Neuronal stem cell (in vitro differentiated cells): ENCODE measurements at regions not wholly inside any gene's neighbourhood (a gene's known extent, or its start where the extent isn't known, plus 50 kb on each side); places are given as distances from the start of the nearest gene placed in this dataset.

Source experiments
- DNase-seq: peaks from one replicate; pipeline ENCODE4 v3.0.0-alpha.2; 2013; ENCODE audit warnings: low spot score
- H2AFZ ChIP-seq: one replicate; pipeline ENCODE4 v1.6.1; 2013; ENCODE audit warnings: mild to moderate bottlenecking, low read length, inconsistent platforms
- H2AK5ac ChIP-seq: 2 replicates; pipeline ENCODE4 v1.6.1; 2013; ENCODE audit warnings: low read depth, mild to moderate bottlenecking, inconsistent platforms, low read length, moderate library complexity, mixed read lengths
- H2BK120ac ChIP-seq: 2 replicates; pipeline ENCODE4 v1.6.1; 2013; ENCODE audit warnings: low read depth, mild to moderate bottlenecking, inconsistent platforms, low read length, moderate library complexity, mixed read lengths
- H2BK12ac ChIP-seq: one replicate; pipeline ENCODE4 v1.6.1; 2013; ENCODE audit warnings: low read length, inconsistent platforms
- H2BK15ac ChIP-seq: 2 replicates; pipeline ENCODE4 v1.6.1; 2013; ENCODE audit warnings: mild to moderate bottlenecking, low read length, inconsistent platforms, mixed read lengths
- H2BK5ac ChIP-seq: one replicate; pipeline ENCODE4 v1.6.1; 2013; ENCODE audit warnings: inconsistent platforms, mild to moderate bottlenecking, low read length, moderate library complexity
- H3K14ac ChIP-seq: one replicate; pipeline ENCODE4 v1.6.1; 2013; ENCODE audit warnings: low read length, inconsistent platforms
- H3K18ac ChIP-seq: 2 replicates; pipeline ENCODE4 v1.6.1; 2013; ENCODE audit warnings: low read length, inconsistent platforms
- H3K23ac ChIP-seq: 2 replicates; pipeline ENCODE4 v1.6.1; 2013; ENCODE audit warnings: low read depth, mild to moderate bottlenecking, mixed read lengths, low read length, inconsistent platforms; ENCODE audit not compliant: poor library complexity
- H3K27ac ChIP-seq: replicated peaks from 3 replicates; pipeline ENCODE4 v1.5.1; 2013; ENCODE audit warnings: low read length, inconsistent platforms
- H3K27me3 ChIP-seq, 3 experiments: 2 replicates each; pipeline ENCODE4 v1.6.1; 2013; ENCODE audit warnings: low read length in 3 of 3, mild to moderate bottlenecking in 2 of 3, inconsistent platforms in 1 of 3, low read depth in 1 of 3, mixed read lengths in 1 of 3, moderate library complexity in 1 of 3; ENCODE audit not compliant: control insufficient read depth in 3 of 3, insufficient read depth in 3 of 3
- H3K36me3 ChIP-seq, 2 donors: replicated peaks in 1 of 2; 2 replicates each; pipeline ENCODE4 v1.6.1; 2013; ENCODE audit warnings: low read length in 2 of 2; ENCODE audit not compliant: control insufficient read depth in 2 of 2, insufficient read depth in 2 of 2
- H3K4ac ChIP-seq: 2 replicates; pipeline ENCODE4 v1.6.1; 2013; ENCODE audit warnings: inconsistent platforms, mild to moderate bottlenecking, low read length, moderate library complexity
- H3K4me1 ChIP-seq, 2 donors: 1 replicate in 1 of 2; 2 replicates in 1 of 2; pipeline ENCODE4 v1.6.1; 2013; ENCODE audit warnings: low read length in 2 of 2, low read depth in 1 of 2; ENCODE audit not compliant: control insufficient read depth in 2 of 2, insufficient read depth in 1 of 2
- H3K4me2 ChIP-seq: one replicate; pipeline ENCODE4 v1.6.1; 2013; ENCODE audit warnings: mild to moderate bottlenecking, low read length, inconsistent platforms; ENCODE audit not compliant: insufficient read depth, poor library complexity, severe bottlenecking
- H3K4me3 ChIP-seq, 2 donors: 2 replicates each; pipeline ENCODE4 v1.5.1; 2013; ENCODE audit warnings: low read length in 2 of 2, mild to moderate bottlenecking in 2 of 2, inconsistent platforms in 1 of 2, moderate library complexity in 1 of 2
- H3K79me1 ChIP-seq: one replicate; pipeline ENCODE4 v1.6.1; 2013; ENCODE audit warnings: low read depth, mild to moderate bottlenecking, inconsistent platforms, low read length, moderate library complexity
- H3K9ac ChIP-seq: one replicate; pipeline ENCODE4 v1.6.1; 2013; ENCODE audit warnings: mild to moderate bottlenecking, low read depth, low read length, inconsistent platforms; ENCODE audit not compliant: poor library complexity
- H3K9me3 ChIP-seq, 2 donors: replicated peaks in 1 of 2; 2 replicates each; pipeline versions ENCODE3 to v1.6.1; 2013; ENCODE audit warnings: low read length in 2 of 2, mild to moderate bottlenecking in 2 of 2, inconsistent platforms in 1 of 2, low read depth in 1 of 2, mixed read lengths in 1 of 2, moderate library complexity in 1 of 2; ENCODE audit not compliant: control insufficient read depth in 2 of 2, insufficient read depth in 1 of 2
- H4K8ac ChIP-seq: one replicate; pipeline ENCODE4 v1.6.1; 2013; ENCODE audit warnings: low read depth, mild to moderate bottlenecking, inconsistent platforms, low read length, moderate library complexity
- H4K91ac ChIP-seq: one replicate; pipeline ENCODE4 v1.6.1; 2013; ENCODE audit warnings: low read length, low read depth, mild to moderate bottlenecking, inconsistent platforms; ENCODE audit not compliant: poor library complexity
- WGBS, 2 donors: extraction: QIAGEN DNeasy Blood & Tissue Kit; methylation state at CpG; one replicate each; pipeline ENCODE4 v1.1.7; 2013; ENCODE audit warnings: missing lambda C conversion rate in 2 of 2, mixed read lengths in 1 of 2; ENCODE audit not compliant: insufficient read length in 2 of 2, insufficient replicate concordance in 1 of 2; ENCODE audit errors: extremely low coverage in 2 of 2; 5-methylcytosine and 5-hydroxymethylcytosine counted together

- Histone ChIP-seq H3K4me2 (no peak overlapping the region), H3K4me3 (no peak overlapping the region), H3K9ac (no peak overlapping the region), H3K27me3 (no peaks in the 10 kb centered on the region), H3K9me3 (no peaks in the 10 kb centered on the region), H2AFZ (peak overlapping the region; percentile 80), H4K91ac (no peak overlapping the region), H2AK5ac (no peak overlapping the region), H3K27ac (peak overlapping the region; percentile 48), H3K36me3 (no peaks in the 10 kb centered on the region), H4K8ac (no peak overlapping the region), H2BK15ac (no peak overlapping the region), H3K79me1 (no peaks in the 10 kb centered on the region), H2BK5ac (no peak overlapping the region), H2BK120ac (no peak overlapping the region), H2BK12ac (no peak overlapping the region), H3K4me1 (peaks cover 4 to 13% of the 10 kb centered on the region in 2 donors), H3K18ac (no peak overlapping the region), H3K4ac (no peak overlapping the region), H3K14ac (no peak overlapping the region), H3K23ac (no peak overlapping the region)
- WGBS, 2 donors = no CpG with 5 or more reads among the region's 2 CpGs
- DNase-seq = peak; percentile 38
Measured at GRCh38 chr1:187788718-187789117, 960.0 kb downstream of the PLA2G4A start.

GRCh38 chr1:187790724-187791123 lies 962.0 kb downstream of the PLA2G4A start:
- H2BK5ac ChIP-seq = no peak overlapping the region
- H3K4ac ChIP-seq = no peak overlapping the region
- no peak overlapping the region for H3K27ac ChIP-seq
- peaks cover 4 to 13% of the 10 kb centered on the region in 2 donors for H3K4me1 ChIP-seq
- H3K27me3 ChIP-seq = no peaks in the 10 kb centered on the region
- no peak overlapping the region for H3K4me3 ChIP-seq
- no peak overlapping the region for H2BK15ac ChIP-seq
- no peaks in the 10 kb centered on the region for H3K36me3 ChIP-seq
- 100% methylated on average over 1 of the region's 1 CpG; no CpG with 5 or more reads in 1 of the 2 donors for WGBS, 2 donors
- H3K14ac ChIP-seq = no peak overlapping the region
- H3K18ac ChIP-seq = no peak overlapping the region
- H2AFZ ChIP-seq = no peak overlapping the region
- no peaks in the 10 kb centered on the region for H3K9me3 ChIP-seq
- H2BK12ac ChIP-seq = no peak overlapping the region
- H4K8ac ChIP-seq = no peak overlapping the region
- no peak overlapping the region for H4K91ac ChIP-seq
- no peak overlapping the region for H2AK5ac ChIP-seq
- DNase-seq = no peak
- H3K79me1 ChIP-seq = no peaks in the 10 kb centered on the region
- H3K23ac ChIP-seq = no peak overlapping the region
- H3K4me2 ChIP-seq = no peak overlapping the region
- no peak overlapping the region for H2BK120ac ChIP-seq
- no peak overlapping the region for H3K9ac ChIP-seq

DNA sequence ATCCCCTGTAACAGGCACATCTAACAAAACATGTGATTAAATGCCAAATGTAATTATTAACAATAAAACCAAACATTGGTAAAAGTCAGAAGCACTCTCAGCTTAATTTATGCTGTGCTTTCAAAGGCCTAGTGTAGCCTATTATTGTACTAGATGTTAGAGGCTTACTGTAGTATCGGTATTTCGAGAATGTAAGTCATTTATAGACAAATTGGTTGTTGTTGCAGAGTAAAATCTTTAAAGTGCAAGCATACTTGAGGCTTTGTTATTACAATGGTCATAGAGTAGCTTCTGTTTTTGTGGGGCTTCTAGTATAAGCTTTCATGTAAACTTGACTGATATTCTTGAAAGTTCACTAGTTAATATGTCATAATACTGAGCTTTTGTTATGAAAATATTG lies 965.8 kb downstream of the PLA2G4A start:
- no peak overlapping the region for H4K91ac ChIP-seq
- H3K4ac ChIP-seq = no peak overlapping the region
- no peaks in the 10 kb centered on the region for H3K9me3 ChIP-seq
- H3K23ac ChIP-seq = no peak overlapping the region
- no peak overlapping the region for H2BK15ac ChIP-seq
- H3K4me3 ChIP-seq = no peak overlapping the region
- no peak overlapping the region for H2BK5ac ChIP-seq
- WGBS, 2 donors = no CpG with 5 or more reads among the region's 2 CpGs
- no peak overlapping the region for H3K4me2 ChIP-seq
- H3K79me1 ChIP-seq = no peaks in the 10 kb centered on the region
- H2AFZ ChIP-seq = peak overlapping the region; percentile 14
- no peak overlapping the region for H2AK5ac ChIP-seq
- H3K27ac ChIP-seq = no peak overlapping the region
- H3K14ac ChIP-seq = no peak overlapping the region
- H3K36me3 ChIP-seq = no peaks in the 10 kb centered on the region
- H3K18ac ChIP-seq = no peak overlapping the region
- H3K9ac ChIP-seq = no peak overlapping the region
- no peak overlapping the region for H2BK120ac ChIP-seq
- H2BK12ac ChIP-seq = no peak overlapping the region
- no peak overlapping the region for H4K8ac ChIP-seq
- DNase-seq = no peak
- no peaks in the 10 kb centered on the region for H3K4me1 ChIP-seq
- H3K27me3 ChIP-seq = no peaks in the 10 kb centered on the region

- no peak overlapping the region for H3K14ac ChIP-seq
- no peak overlapping the region for H3K4me2 ChIP-seq
- H2AK5ac ChIP-seq = no peak overlapping the region
- no peak for DNase-seq
- H3K79me1 ChIP-seq = no peaks in the 10 kb centered on the region
- no CpG with 5 or more reads among the region's 1 CpG for WGBS, 2 donors
- H3K4me3 ChIP-seq = no peak overlapping the region
- no peak overlapping the region for H3K18ac ChIP-seq
- H3K4ac ChIP-seq = no peak overlapping the region
- no peak overlapping the region for H2BK12ac ChIP-seq
- H4K8ac ChIP-seq = no peak overlapping the region
- H2BK5ac ChIP-seq = no peak overlapping the region
- H4K91ac ChIP-seq = no peak overlapping the region
- no peaks in the 10 kb centered on the region for H3K27me3 ChIP-seq
- H3K4me1 ChIP-seq = no peaks in the 10 kb centered on the region
- H3K36me3 ChIP-seq = no peaks in the 10 kb centered on the region
- no peak overlapping the region for H3K23ac ChIP-seq
- H3K9ac ChIP-seq = no peak overlapping the region
- no peak overlapping the region for H2BK15ac ChIP-seq
- H3K27ac ChIP-seq = no peak overlapping the region
- H2AFZ ChIP-seq = no peak overlapping the region
- no peaks in the 10 kb centered on the region for H3K9me3 ChIP-seq
- no peak overlapping the region for H2BK120ac ChIP-seq
Measured at GRCh38 chr1:187809549-187809948, 980.8 kb downstream of the PLA2G4A start.
